PFSK-1 (cell line): ENCODE measurements at regions not wholly inside any gene's neighbourhood (a gene's known extent, or its start where the extent isn't known, plus 50 kb on each side); places are given as distances from the start of the nearest gene placed in this dataset.

Experiments used
- POLR2AphosphoS5 ChIP-seq: IDR thresholded peaks from 2 replicates; pipeline ENCODE4 v1.6.1; 2012; ENCODE audit warnings: low read depth, mild to moderate bottlenecking, control low read depth, low read length, moderate library complexity
- REST ChIP-seq, 2 experiments: IDR thresholded peaks; 2 replicates each; pipeline versions ENCODE4 v1.6.1 to v1.8.0; 2011 to 2012; ENCODE audit warnings: low read depth in 2 of 2, low read length in 2 of 2, control low read depth in 1 of 2, inconsistent platforms in 1 of 2, mild to moderate bottlenecking in 1 of 2, moderate library complexity in 1 of 2; ENCODE audit not compliant: insufficient read depth in 1 of 2
- SIN3A ChIP-seq: IDR thresholded peaks from 2 replicates; pipeline ENCODE4 v1.6.1; 2012; ENCODE audit warnings: mild to moderate bottlenecking, low read length, moderate library complexity, borderline replicate concordance; ENCODE audit not compliant: insufficient read depth

GRCh38 chr1:98147280-98147679 lies 226.4 kb upstream of the DPYD start:
- TF ChIP-seq REST (IDR thresholded peaks at IDR 0.05; ENCODE audit: insufficient read depth in 1 of 2, low read depth in 2 of 2, low read length in 2 of 2) (no peak), POLR2AphosphoS5 (no peak), SIN3A (no peak)
